Lower leg skin (tissue), 3 donors: ENCODE measurements at regions not wholly inside any gene's neighbourhood (a gene's known extent, or its start where the extent isn't known, plus 50 kb on each side); places are given as distances from the start of the nearest gene placed in this dataset.

ENCODE experiments used
- POLR2A ChIP-seq, 2 donors: fragments of 450-650 bp; IDR thresholded peaks; one replicate each; pipeline ENCODE4 v1.6.1; 2016 to 2017; ENCODE audit warnings: antibody characterized with exemption in 2 of 2, mild to moderate bottlenecking in 1 of 2, moderate library complexity in 1 of 2
- TF ChIP-seq, protein P1 (sequence below), 3 donors: fragments of 450-650 bp; IDR thresholded peaks; one replicate each; pipeline ENCODE4 v1.5.1; 2016; ENCODE audit warnings: antibody characterized with exemption in 3 of 3, mild to moderate bottlenecking in 3 of 3, moderate library complexity in 2 of 3

DNA sequence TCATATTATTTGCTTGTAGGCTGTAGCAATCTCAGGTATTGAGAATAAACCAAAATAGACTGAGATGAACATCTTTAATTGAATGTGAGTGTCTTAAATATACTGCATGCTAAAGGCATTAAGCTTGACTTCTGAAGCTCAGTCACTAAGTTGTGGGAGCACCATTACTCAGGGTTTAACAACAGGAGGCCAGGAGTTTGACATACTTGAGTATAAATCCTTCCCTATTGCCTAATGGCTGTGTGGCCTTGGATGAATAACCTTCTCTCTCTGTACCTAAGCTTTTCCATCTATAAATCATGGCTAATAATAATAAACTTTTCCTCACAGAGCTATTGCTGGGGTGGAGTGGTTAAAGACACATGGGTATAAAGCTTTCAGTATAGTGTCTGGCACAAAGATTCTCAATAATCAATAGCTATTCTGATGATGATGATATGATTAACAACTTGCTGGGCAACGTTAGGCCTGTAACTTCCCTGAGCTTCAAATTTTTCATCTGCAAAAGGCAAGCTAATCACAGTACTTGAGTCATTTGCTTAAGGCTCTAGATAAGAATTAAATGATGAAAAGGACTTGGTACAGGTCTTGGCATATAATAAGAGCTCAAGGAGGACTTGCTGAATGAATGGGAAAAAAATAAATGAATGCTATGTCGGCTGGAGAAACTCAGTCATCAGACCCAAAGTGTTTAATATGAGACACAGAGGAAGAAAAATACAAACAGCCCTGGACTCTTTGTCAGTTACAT, 174.0 kb upstream of the IL12B start:
- TF ChIP-seq, protein P1, sequence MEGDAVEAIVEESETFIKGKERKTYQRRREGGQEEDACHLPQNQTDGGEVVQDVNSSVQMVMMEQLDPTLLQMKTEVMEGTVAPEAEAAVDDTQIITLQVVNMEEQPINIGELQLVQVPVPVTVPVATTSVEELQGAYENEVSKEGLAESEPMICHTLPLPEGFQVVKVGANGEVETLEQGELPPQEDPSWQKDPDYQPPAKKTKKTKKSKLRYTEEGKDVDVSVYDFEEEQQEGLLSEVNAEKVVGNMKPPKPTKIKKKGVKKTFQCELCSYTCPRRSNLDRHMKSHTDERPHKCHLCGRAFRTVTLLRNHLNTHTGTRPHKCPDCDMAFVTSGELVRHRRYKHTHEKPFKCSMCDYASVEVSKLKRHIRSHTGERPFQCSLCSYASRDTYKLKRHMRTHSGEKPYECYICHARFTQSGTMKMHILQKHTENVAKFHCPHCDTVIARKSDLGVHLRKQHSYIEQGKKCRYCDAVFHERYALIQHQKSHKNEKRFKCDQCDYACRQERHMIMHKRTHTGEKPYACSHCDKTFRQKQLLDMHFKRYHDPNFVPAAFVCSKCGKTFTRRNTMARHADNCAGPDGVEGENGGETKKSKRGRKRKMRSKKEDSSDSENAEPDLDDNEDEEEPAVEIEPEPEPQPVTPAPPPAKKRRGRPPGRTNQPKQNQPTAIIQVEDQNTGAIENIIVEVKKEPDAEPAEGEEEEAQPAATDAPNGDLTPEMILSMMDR (IDR thresholded peaks at IDR 0.05), result no peak
- TF ChIP-seq POLR2A (IDR thresholded peaks at IDR 0.05), result no peak
